GM10248 (cell line): ENCODE measurements at regions not wholly inside any gene's neighbourhood (a gene's known extent, or its start where the extent isn't known, plus 50 kb on each side); places are given as distances from the start of the nearest gene placed in this dataset.

ENCODE experiments used
- CTCF ChIA-PET: fragments of 300-600 bp; sonication (Branson Sonifier 250); formaldehyde crosslinking; extraction: SDS; loops from one replicate; lab custom pipeline; 2021; ENCODE audit warnings: antibody characterized with exemption; lab: Yijun Ruan, JAX
- POLR2A ChIA-PET: fragments of 350-650 bp; sonication (Branson Sonifier 250); formaldehyde crosslinking; extraction: SDS; loops from one replicate; lab custom pipeline; 2020; ENCODE audit warnings: antibody characterized with exemption; lab: Yijun Ruan, JAX
- DNase-seq: peaks from one replicate; pipeline ENCODE4 v3.0.0; 2012; ENCODE audit errors: extremely low spot score
- TF ChIP-seq, protein P1 (sequence below): IDR thresholded peaks from 2 replicates; pipeline ENCODE4 v1.5.1; 2012; ENCODE audit warnings: mild to moderate bottlenecking, low read depth; ENCODE audit errors: extremely low read depth, missing control alignments, control extremely low read depth

DNA sequence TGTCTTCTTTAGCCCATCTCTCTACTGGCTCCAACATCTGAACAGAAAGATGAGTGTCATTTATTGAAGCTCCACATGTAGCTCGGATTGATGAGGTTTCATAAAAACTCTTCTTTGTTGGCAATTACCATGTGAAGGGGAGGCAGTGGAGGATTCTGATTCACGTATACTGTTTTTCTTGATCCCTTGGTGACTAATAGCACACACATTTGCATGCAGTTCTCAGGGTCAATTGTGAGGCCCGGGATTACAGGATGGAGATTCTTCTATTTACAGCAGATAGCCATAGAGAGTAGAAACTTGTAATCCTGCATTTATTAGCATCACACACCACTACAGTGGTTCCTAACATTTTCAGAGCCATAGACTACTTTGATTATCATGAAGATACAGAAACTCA, 133.2 kb upstream of the MARCHF11 start:
- DNase-seq = no peak
- TF ChIP-seq, protein P1, sequence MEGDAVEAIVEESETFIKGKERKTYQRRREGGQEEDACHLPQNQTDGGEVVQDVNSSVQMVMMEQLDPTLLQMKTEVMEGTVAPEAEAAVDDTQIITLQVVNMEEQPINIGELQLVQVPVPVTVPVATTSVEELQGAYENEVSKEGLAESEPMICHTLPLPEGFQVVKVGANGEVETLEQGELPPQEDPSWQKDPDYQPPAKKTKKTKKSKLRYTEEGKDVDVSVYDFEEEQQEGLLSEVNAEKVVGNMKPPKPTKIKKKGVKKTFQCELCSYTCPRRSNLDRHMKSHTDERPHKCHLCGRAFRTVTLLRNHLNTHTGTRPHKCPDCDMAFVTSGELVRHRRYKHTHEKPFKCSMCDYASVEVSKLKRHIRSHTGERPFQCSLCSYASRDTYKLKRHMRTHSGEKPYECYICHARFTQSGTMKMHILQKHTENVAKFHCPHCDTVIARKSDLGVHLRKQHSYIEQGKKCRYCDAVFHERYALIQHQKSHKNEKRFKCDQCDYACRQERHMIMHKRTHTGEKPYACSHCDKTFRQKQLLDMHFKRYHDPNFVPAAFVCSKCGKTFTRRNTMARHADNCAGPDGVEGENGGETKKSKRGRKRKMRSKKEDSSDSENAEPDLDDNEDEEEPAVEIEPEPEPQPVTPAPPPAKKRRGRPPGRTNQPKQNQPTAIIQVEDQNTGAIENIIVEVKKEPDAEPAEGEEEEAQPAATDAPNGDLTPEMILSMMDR = no peak
- ChIA-PET CTCF (interaction anchor here (0.9 to 1.1 kb wide), 2 partner anchors 32 to 152 kb away, joined by 3 to 4 read pairs; no protein-coding TSS in a partner anchor), POLR2A (no interaction called here)

GRCh38 chr5:16311666-16312065, 132.1 kb upstream of the MARCHF11 start:
- ChIA-PET CTCF (interaction anchor here (0.9 to 1.1 kb wide), 2 partner anchors 8 to 31 kb away, joined by 3 read pairs; no protein-coding TSS in a partner anchor), POLR2A (no interaction called here)
- no peak for DNase-seq
- TF ChIP-seq, protein P1 = no peak

DNA sequence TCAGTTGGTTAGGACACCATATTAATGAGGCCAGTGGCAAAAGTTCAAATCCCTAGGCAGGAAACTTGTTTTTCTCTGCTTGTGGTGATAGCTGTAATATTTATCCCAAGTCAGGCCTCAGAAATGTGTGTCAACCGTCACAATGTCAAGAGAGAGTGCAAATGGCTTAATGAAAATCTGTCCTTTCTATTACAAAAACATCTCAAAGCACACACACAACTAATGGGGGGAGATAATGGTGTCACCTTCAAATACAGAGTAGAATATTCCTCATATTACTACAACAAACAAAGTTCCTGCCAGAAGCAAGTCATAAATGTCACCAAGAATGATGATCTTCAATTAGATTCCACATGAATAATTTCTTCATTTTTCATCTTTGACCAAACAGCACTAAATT, 127.2 kb upstream of the MARCHF11 start:
- CTCF ChIA-PET = interaction anchor here (1.4 kb wide), 1 partner anchor 8 kb away, joined by 3 read pairs; no protein-coding TSS in a partner anchor
- TF ChIP-seq, protein P1 = no peak
- POLR2A ChIA-PET = no interaction called here

GRCh38 chr5:16304846-16305245, 125.3 kb upstream of the MARCHF11 start:
- TF ChIP-seq, protein P1 = no peak
- POLR2A ChIA-PET = no interaction called here
- DNase-seq = no peak

More for the DNA sequence above, 127.2 kb upstream of the MARCHF11 start:
- DNase-seq = no peak

GRCh38 chr5:16296946-16297345, 117.4 kb upstream of the MARCHF11 start:
- TF ChIP-seq, protein P1 = no peak
- ChIA-PET POLR2A (no interaction called here), CTCF (no interaction called here)
- no peak for DNase-seq

More at GRCh38 chr5:16304846-16305245, 125.3 kb upstream of the MARCHF11 start:
- CTCF ChIA-PET = interaction anchor here (1.5 kb wide), 1 partner anchor 9 kb away, joined by 4 read pairs; no protein-coding TSS in a partner anchor

- ChIA-PET POLR2A (no interaction called here), CTCF (no interaction called here)
- TF ChIP-seq, protein P1 = no peak
- no peak for DNase-seq
Observed at GRCh38 chr5:16291894-16292293, 112.3 kb upstream of the MARCHF11 start.
